HepG2 (cell line): ENCODE measurements at regions not wholly inside any gene's neighbourhood (a gene's known extent, or its start where the extent isn't known, plus 50 kb on each side); places are given as distances from the start of the nearest gene placed in this dataset.

Experiments used
- ARHGAP35 ChIP-seq: sonication (generic); formaldehyde crosslinking; IDR thresholded peaks from 2 replicates; pipeline ENCODE4 v1.9.0; 2022; ENCODE audit warnings: mild to moderate bottlenecking, inconsistent platforms, moderate library complexity, missing genetic modification reagents, borderline replicate concordance
- ZFP1 ChIP-seq: IDR thresholded peaks from 2 replicates; pipeline ENCODE4 v1.6.1; 2016
- ZNF569 ChIP-seq: sonication (generic); formaldehyde crosslinking; IDR thresholded peaks from 2 replicates; pipeline ENCODE4 v1.5.0; 2020; ENCODE audit warnings: mild to moderate bottlenecking, missing genetic modification reagents, moderate library complexity, borderline replicate concordance
- ZSCAN12 ChIP-seq: sonication (generic); formaldehyde crosslinking; IDR thresholded peaks from 2 replicates; pipeline ENCODE4 v1.9.0; 2021; ENCODE audit warnings: mild to moderate bottlenecking, missing genetic modification reagents
- TF ChIP-seq, protein P1 (sequence below): sonication (generic); formaldehyde crosslinking; conservative IDR thresholded peaks from 2 replicates; pipeline ENCODE4 v1.4.0; 2020; ENCODE audit warnings: mild to moderate bottlenecking, missing genetic modification reagents, moderate library complexity
- TF ChIP-seq, protein P2 (sequence below): sonication (generic); formaldehyde crosslinking; IDR thresholded peaks from 2 replicates; pipeline ENCODE4 v1.8.1; 2023; ENCODE audit warnings: mild to moderate bottlenecking, inconsistent platforms, moderate library complexity, missing genetic modification reagents, borderline replicate concordance
- TF ChIP-seq, protein P3 (sequence below): sonication (generic); formaldehyde crosslinking; IDR thresholded peaks from 2 replicates; pipeline ENCODE4 v1.5.0; 2020; ENCODE audit warnings: mild to moderate bottlenecking, missing genetic modification reagents, borderline replicate concordance
- TF ChIP-seq, protein P4 (sequence below): sonication (generic); formaldehyde crosslinking; IDR thresholded peaks from 2 replicates; pipeline ENCODE4 v1.4.0; 2020; ENCODE audit warnings: missing genetic modification reagents

DNA sequence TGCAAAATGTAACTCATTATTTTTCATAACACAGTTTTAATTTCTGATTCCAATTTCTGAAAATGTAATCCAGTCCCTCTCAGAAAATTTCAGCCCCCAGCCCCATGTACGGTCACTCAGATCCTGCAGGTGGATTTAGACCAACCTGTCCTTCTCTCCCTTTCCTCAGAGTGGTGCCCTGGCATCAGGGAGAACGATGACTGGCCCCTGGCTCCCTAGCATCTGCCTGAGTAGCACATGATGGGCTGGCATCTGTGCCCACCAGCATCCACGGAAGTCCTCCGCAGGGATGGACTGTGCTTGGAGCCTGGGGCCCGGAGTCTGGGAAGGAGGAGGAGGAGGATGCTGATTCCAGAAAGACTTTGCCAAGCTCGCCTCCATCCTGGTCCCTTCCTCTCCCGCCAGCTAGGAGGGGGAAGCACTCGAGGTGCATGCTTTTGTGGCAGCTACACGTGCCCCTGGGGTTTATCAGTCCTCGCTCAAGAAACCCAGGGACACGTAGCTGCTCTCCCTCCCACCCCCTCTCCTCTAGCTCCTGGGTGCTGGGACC, 54.4 kb upstream of the RUFY1 start (continued):
- TF ChIP-seq, protein P1, sequence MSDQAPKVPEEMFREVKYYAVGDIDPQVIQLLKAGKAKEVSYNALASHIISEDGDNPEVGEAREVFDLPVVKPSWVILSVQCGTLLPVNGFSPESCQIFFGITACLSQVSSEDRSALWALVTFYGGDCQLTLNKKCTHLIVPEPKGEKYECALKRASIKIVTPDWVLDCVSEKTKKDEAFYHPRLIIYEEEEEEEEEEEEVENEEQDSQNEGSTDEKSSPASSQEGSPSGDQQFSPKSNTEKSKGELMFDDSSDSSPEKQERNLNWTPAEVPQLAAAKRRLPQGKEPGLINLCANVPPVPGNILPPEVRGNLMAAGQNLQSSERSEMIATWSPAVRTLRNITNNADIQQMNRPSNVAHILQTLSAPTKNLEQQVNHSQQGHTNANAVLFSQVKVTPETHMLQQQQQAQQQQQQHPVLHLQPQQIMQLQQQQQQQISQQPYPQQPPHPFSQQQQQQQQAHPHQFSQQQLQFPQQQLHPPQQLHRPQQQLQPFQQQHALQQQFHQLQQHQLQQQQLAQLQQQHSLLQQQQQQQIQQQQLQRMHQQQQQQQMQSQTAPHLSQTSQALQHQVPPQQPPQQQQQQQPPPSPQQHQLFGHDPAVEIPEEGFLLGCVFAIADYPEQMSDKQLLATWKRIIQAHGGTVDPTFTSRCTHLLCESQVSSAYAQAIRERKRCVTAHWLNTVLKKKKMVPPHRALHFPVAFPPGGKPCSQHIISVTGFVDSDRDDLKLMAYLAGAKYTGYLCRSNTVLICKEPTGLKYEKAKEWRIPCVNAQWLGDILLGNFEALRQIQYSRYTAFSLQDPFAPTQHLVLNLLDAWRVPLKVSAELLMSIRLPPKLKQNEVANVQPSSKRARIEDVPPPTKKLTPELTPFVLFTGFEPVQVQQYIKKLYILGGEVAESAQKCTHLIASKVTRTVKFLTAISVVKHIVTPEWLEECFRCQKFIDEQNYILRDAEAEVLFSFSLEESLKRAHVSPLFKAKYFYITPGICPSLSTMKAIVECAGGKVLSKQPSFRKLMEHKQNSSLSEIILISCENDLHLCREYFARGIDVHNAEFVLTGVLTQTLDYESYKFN, result no peak
- TF ChIP-seq ZFP1 (CRISPR knock-in tag) (no peak), ARHGAP35 (CRISPR knock-in tag) (no peak), ZNF569 (CRISPR knock-in tag) (no peak), ZSCAN12 (CRISPR knock-in tag) (no peak)
- TF ChIP-seq, protein P2, sequence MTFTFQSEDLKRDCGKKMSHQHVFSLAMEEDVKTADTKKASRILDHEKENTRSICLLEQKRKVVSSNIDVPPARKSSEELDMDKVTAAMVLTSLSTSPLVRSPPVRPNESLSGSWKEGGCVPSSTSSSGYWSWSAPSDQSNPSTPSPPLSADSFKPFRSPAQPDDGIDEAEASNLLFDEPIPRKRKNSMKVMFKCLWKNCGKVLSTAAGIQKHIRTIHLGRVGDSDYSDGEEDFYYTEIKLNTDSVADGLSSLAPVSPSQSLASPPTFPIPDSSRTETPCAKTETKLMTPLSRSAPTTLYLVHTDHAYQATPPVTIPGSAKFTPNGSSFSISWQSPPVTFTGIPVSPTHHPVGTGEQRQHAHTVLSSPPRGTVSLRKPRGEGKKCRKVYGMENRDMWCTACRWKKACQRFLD (CRISPR knock-in tag), result no peak
- TF ChIP-seq, protein P3, sequence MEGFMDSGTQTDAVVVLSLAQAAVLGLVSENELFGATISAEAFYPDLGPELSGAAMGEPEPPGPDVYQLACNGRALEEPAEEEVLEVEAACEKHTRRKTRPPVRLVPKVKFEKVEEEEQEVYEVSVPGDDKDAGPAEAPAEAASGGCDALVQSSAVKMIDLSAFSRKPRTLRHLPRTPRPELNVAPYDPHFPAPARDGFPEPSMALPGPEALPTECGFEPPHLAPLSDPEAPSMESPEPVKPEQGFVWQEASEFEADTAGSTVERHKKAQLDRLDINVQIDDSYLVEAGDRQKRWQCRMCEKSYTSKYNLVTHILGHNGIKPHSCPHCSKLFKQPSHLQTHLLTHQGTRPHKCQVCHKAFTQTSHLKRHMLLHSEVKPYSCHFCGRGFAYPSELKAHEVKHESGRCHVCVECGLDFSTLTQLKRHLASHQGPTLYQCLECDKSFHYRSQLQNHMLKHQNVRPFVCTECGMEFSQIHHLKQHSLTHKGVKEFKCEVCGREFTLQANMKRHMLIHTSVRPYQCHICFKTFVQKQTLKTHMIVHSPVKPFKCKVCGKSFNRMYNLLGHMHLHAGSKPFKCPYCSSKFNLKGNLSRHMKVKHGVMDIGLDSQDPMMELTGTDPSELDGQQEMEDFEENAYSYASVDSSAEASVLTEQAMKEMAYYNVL, result no peak
- TF ChIP-seq, protein P4, sequence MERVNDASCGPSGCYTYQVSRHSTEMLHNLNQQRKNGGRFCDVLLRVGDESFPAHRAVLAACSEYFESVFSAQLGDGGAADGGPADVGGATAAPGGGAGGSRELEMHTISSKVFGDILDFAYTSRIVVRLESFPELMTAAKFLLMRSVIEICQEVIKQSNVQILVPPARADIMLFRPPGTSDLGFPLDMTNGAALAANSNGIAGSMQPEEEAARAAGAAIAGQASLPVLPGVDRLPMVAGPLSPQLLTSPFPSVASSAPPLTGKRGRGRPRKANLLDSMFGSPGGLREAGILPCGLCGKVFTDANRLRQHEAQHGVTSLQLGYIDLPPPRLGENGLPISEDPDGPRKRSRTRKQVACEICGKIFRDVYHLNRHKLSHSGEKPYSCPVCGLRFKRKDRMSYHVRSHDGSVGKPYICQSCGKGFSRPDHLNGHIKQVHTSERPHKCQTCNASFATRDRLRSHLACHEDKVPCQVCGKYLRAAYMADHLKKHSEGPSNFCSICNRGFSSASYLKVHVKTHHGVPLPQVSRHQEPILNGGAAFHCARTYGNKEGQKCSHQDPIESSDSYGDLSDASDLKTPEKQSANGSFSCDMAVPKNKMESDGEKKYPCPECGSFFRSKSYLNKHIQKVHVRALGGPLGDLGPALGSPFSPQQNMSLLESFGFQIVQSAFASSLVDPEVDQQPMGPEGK, result no peak
